Stimulated activated CD4-positive, alpha-beta T cell treated with anti-CD3 and anti-CD28 coated beads, TNF-alpha, amount 100 ng/mL, for 48 hours (primary cell): ENCODE measurements at regions not wholly inside any gene's neighbourhood (a gene's known extent, or its start where the extent isn't known, plus 50 kb on each side); places are given as distances from the start of the nearest gene placed in this dataset.
A peak's percentile ranks its signal among the peaks of the same experiment; 100 is the strongest.

ENCODE experiments used
- DNase-seq, 3 donors: peaks; one replicate each; pipeline ENCODE4 v3.0.0-alpha.2; 2020; ENCODE audit warnings: low read depth in 3 of 3

DNA sequence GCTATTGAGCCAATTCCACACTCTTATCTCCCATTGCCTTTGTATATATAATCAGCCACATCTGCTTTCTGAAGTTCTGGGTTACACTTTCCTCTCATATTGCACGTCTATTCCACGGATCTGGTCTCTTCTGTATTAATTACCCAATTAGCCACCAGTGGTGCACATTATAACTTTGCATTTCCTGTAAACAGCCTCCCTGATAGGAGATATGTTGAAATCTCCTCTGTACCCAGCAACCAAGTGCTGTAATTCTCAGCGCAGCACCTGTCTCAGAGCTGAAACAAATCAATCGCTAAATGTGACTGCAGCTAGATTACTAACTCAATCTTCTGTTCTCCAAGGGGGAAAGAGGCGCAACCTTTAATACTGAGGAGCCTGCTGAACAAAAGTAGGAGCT is 326.4 kb downstream of the SLITRK2 start:
- DNase-seq = no peak

GRCh38 chrX:146154191-146154590 is 336.6 kb downstream of the SLITRK2 start:
- no peak for DNase-seq

DNA sequence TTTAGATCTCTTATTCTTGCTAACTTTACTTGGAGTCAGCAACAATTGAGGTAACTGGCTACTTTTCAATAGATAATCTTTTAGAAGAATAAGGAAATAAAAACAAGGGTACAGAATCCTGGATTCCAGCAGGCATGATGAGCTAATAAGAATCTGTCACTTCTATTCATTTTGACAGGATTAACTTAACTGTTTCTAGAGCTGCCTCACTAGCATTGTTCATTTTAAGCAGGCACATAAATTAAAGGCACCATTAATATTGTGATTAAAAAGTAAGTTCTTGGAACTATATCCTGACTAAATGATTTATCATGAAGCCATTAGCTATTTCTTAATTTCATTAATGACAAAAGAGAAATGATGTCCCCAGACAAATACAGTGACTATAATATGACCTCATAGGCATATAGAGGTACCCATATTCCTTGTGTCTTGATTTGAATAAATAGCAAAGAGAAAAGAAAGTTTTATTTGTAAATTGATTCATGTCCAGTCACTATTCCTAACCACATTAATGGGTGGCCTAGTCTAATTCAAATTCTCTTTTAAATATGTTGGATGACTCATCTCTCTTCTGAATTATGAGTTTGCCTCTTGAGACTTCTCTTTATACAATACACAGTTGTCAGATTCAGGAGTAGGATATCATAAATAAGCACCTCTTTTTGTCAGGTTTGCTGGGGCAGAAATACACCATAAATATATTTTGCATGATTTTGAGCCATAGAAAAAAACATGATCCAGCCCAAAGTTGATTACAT is 343.0 kb downstream of the SLITRK2 start:
- DNase-seq = no peak

DNA sequence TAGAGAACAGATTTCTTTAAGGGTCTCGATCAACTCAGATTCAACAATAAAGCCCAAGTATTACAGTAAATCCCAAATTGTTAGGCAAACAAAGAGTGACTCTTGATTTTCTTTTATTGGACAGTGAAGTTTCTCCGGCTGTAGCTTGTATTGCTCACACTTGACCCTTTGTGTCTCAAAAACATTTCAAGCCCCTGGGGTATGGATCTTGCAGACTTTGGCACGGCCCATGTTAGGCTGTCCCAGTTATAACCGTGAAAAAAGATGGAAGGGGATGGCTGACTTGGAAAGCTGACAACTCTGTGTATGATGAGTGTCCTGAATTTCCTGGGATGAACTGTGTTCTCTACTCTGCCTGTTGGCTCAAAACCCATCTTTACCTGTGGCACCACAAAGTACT is 356.1 kb downstream of the SLITRK2 start:
- no peak for DNase-seq

GRCh38 chrX:146181858-146182257 is 364.2 kb downstream of the SLITRK2 start:
- DNase-seq = no peak

GRCh38 chrX:146186540-146186939 is 368.9 kb downstream of the SLITRK2 start:
- no peak for DNase-seq

GRCh38 chrX:146189371-146189770 is 371.7 kb downstream of the SLITRK2 start:
- DNase-seq = no peak

- DNase-seq = no peak
Observed at GRCh38 chrX:146208821-146209220, 391.2 kb downstream of the SLITRK2 start.

DNA sequence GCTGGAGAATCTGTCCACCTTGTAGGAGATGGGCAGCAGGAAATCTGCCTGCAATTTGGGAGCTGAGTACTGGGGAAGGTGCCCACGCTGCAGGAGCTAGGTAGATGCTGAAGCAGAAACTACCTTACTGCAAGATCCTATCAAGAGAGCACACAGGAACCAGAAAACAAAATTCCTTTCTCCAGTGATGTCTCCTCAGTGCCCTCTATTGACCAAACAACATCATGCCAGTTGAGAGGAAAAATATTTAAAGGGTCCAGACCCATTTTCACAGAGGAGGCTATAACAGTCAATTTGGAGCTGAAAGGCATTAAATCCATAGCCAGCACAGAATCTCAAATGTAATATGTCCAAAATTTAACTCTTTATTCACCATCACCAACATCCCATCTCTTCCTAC is 406.8 kb downstream of the SLITRK2 start:
- no peak for DNase-seq

DNA sequence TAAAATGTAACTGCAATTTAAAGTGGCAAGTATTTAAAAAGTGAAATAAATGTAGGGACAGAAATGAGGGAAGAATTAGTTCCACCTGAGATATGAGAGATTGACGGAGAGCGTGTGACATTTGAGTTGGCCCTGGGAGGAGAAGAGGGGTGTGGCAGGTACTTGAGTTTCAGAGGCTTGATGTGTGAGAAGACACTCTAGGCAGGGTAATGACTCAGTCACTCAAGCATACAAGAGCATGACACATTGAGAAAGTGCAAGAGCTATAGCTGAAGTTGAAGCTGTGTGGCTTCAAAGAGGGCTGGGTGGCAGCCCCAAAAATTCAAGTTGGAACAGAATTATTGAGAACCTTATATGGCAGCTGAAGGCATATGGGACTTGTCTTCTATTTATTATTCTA is 420.5 kb downstream of the SLITRK2 start:
- DNase-seq = no peak

DNA sequence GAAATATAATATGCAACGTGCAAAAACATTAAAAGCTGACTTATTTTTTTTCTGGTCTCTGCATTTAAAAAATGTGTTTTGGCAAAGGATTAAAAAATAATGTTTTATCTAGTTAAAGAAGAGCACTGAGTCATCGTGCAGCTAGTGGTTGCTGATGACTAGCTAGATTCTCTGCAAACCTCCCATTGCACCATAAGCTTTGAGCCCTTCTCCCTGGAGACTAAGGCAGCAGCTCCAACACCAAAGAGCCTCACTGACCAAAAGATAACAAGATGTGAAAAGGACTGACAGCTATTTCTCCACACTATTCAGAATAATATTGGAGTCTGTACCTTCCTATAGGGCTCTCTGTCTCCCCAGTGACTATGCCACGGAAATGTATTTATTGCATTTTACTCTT is 424.3 kb downstream of the SLITRK2 start:
- no peak for DNase-seq

- DNase-seq = no peak
Observed at GRCh38 chrX:146243041-146243440, 425.4 kb downstream of the SLITRK2 start.

DNA sequence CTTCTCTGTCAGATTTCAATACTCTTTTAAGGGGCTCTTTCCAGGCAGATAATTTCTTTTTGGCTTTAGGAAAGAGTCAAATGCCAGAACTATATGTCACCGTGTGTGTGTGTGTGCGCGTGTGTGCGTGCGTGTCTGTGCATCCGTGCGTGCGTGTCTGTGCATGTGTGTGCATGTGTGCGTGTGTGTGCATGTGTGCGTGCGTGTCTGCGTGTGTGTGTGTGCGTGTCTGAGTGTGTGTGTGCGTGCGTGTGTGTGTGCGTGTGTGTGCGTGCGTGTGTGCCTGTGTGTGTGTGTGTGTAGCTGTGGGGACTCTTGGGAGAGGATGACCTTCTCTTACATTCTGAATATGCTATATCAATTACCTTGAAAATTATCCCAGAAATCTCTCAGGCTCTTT is 441.6 kb downstream of the SLITRK2 start:
- DNase-seq = no peak

DNA sequence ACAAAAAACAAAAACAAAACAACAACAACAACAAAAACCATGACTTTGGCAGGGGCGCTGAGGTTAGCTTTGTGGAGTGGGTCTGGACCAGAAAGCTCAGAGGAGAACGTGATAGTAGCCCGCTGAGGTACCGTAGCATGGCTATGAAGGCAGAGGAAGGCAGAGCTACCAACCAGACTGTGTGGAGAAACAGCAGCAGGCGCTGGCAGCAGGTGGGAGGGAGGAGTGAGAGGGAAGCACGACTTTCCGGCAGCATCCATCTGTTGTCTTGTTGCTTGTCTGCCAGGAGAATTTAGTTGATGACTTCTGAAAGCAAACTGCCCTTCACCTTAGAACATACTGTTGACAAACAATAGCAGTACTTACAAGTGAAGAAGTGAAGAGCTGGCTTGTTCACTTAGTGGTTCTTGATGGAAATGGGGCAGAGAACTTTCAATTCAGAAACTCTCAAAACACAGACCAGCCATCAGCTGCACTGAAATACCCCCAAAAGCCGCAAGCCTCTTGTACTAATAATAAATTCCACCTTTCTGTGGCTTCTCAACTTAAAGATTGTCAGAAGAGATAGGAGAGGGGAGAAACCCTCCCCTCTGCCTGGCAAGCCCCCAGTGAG is 447.2 kb downstream of the SLITRK2 start:
- no peak for DNase-seq

GRCh38 chrX:146278381-146278780 is 460.8 kb downstream of the SLITRK2 start:
- peak in 1 of 3 donors; percentile 2 for DNase-seq
